ENCODE measurements at regions not wholly inside any gene's neighbourhood (a gene's known extent, or its start where the extent isn't known, plus 50 kb on each side); places are given as distances from the start of the nearest gene placed in this dataset.

DNA sequence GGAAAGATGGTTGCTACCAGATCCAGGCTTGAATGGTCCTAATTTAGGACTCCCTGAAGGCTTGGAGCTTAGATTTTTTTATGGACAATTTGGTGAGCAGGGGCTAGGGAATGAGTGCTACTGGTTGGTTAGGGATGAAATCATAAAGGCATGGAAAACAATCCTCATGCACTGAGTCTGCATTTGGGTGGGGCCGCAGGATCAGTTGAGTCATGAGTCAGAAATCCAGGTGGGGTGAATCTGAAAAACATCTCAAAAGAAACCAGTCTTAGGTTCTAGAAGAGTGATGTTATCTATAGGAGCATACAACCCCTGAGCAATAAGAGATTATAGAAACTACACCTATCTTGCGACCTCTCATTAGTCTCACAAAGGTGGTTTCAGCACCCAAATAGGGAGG, 300.0 kb downstream of the KIF4B start (continued):
- TF ChIP-seq, protein P1, sequence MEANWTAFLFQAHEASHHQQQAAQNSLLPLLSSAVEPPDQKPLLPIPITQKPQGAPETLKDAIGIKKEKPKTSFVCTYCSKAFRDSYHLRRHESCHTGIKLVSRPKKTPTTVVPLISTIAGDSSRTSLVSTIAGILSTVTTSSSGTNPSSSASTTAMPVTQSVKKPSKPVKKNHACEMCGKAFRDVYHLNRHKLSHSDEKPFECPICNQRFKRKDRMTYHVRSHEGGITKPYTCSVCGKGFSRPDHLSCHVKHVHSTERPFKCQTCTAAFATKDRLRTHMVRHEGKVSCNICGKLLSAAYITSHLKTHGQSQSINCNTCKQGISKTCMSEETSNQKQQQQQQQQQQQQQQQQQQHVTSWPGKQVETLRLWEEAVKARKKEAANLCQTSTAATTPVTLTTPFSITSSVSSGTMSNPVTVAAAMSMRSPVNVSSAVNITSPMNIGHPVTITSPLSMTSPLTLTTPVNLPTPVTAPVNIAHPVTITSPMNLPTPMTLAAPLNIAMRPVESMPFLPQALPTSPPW (CRISPR knock-in tag; IDR thresholded peaks at IDR 0.05), result no peak
- TF ChIP-seq BCL6 (CRISPR knock-in tag; IDR thresholded peaks at IDR 0.05), result no peak
- TF ChIP-seq, protein P2, sequence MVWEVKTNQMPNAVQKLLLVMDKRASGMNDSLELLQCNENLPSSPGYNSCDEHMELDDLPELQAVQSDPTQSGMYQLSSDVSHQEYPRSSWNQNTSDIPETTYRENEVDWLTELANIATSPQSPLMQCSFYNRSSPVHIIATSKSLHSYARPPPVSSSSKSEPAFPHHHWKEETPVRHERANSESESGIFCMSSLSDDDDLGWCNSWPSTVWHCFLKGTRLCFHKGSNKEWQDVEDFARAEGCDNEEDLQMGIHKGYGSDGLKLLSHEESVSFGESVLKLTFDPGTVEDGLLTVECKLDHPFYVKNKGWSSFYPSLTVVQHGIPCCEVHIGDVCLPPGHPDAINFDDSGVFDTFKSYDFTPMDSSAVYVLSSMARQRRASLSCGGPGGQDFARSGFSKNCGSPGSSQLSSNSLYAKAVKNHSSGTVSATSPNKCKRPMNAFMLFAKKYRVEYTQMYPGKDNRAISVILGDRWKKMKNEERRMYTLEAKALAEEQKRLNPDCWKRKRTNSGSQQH (CRISPR knock-in tag; IDR thresholded peaks at IDR 0.05), result no peak
- no peak for TF ChIP-seq ZNF197 (CRISPR knock-in tag; IDR thresholded peaks at IDR 0.05; ENCODE audit: low read depth)
- no peak for TF ChIP-seq FOXK1 (CRISPR knock-in tag; IDR thresholded peaks at IDR 0.05; ENCODE audit: borderline replicate concordance)
- no peak for TF ChIP-seq PML (IDR thresholded peaks at IDR 0.05; ENCODE audit: low read length)

DNA sequence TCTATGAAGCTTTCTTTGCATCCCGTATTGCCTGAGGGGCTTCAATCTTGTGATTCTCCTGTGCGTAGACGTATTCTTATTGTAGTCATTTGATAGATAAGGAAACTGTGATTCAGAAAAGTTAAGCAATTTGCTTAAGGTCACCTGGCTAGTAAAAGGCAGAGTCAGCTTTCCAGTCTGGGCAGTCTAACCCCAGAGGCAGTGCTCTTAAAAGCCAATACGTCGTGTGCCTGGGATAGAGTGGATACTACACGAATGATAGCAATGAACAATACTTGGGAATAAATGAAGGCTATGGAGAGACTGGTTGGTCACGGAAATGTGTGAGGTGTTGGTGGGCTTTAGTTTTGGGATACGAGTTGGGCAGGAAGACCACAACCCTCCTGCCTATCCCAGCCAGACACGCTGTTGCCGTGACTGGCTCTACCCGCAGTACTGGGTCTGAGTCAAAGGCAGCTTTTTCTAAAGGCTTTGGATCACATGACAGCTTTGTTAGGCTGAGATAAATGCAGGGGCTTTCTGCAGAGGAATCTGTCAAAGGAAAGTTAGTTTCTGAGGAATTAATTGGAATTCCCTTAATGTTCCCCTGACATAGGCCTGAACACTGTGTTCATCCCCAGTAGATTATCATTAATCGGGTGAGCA, 302.6 kb downstream of the KIF4B start:
- no peak for DNase-seq (ENCODE audit: extremely low read depth in 1 of 4, low spot score in 3 of 4)
- H3K4me3 ChIP-seq, result no peak overlapping the region
- TF ChIP-seq BRD9 (IDR thresholded peaks at IDR 0.05; ENCODE audit: low read depth, partially characterized antibody) (no peak), ETV1 (tag; conservative IDR thresholded peaks at IDR 0.05; ENCODE audit: low read depth) (no peak), ZNF584 (CRISPR knock-in tag; IDR thresholded peaks at IDR 0.05; ENCODE audit: low read depth) (no peak), ADNP (tag; IDR thresholded peaks at IDR 0.05) (no peak)
- TF ChIP-seq, protein P3, sequence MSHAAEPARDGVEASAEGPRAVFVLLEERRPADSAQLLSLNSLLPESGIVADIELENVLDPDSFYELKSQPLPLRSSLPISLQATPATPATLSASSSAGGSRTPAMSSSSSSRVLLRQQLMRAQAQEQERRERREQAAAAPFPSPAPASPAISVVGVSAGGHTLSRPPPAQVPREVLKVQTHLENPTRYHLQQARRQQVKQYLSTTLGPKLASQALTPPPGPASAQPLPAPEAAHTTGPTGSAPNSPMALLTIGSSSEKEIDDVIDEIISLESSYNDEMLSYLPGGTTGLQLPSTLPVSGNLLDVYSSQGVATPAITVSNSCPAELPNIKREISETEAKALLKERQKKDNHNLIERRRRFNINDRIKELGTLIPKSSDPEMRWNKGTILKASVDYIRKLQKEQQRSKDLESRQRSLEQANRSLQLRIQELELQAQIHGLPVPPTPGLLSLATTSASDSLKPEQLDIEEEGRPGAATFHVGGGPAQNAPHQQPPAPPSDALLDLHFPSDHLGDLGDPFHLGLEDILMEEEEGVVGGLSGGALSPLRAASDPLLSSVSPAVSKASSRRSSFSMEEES (CRISPR knock-in tag; IDR thresholded peaks at IDR 0.05), result 0 out of 2 replicates have a peak, but pooled peaks have one; percentile 3
- intact Hi-C loops (cut with micrococcal nuclease), result no loop called here
- CTCF ChIA-PET (ENCODE audit: low intra/inter-chr PET ratio), result no interaction called here
- no peak overlapping the region for H2AFZ ChIP-seq (ENCODE audit: low read depth, low read length)
- H3K79me2 ChIP-seq (ENCODE audit: control insufficient read depth, insufficient read depth, low read length), result no peaks in the 10 kb centered on the region
- H3K9me3 ChIP-seq (replicated peaks; ENCODE audit: control insufficient read depth, insufficient read depth, low read depth, low read length), result no peaks in the 10 kb centered on the region
- POLR2A ChIA-PET, result no interaction called here
- no peaks in the 10 kb centered on the region for H3K36me3 ChIP-seq (ENCODE audit: control insufficient read depth, insufficient read depth, low read length)
- no peak overlapping the region for H3K4me2 ChIP-seq (ENCODE audit: insufficient read depth, low read length)
- 1% methylated on average over 12 of the region's 12 CpGs for WGBS (ENCODE audit: insufficient coverage, low coverage, missing lambda C conversion rate)
- no peak for ATAC-seq
- no TSS peak for BruUV-seq (replicated peaks)
- H4K20me1 ChIP-seq (replicated peaks; ENCODE audit: control insufficient read depth, insufficient read depth, low read length), result no peaks in the 10 kb centered on the region
- H3K9ac ChIP-seq (ENCODE audit: insufficient read depth in 1 of 2, low read depth in 2 of 2, low read length in 2 of 2), result no peak overlapping the region
- no peaks in the 10 kb centered on the region for H3K4me1 ChIP-seq (replicated peaks in 1 of 2; ENCODE audit: control insufficient read depth in 2 of 2, insufficient read depth in 2 of 2, low read length in 2 of 2)
- in situ Hi-C loops (cut with MboI), result no loop called here
- H3K27ac ChIP-seq (ENCODE audit: extremely low read depth, low read depth, low read length), result no peak overlapping the region
- H3K9me1 ChIP-seq (ENCODE audit: control insufficient read depth, insufficient read depth, low read length), result no peaks in the 10 kb centered on the region
- FAIRE-seq, result no peak
- H3K27me3 ChIP-seq (ENCODE audit: control insufficient read depth in 2 of 2, insufficient read depth in 2 of 2, low read length in 2 of 2), result no peaks in the 10 kb centered on the region
